SU-DHL-6 (cell line): ENCODE measurements at regions not wholly inside any gene's neighbourhood (a gene's known extent, or its start where the extent isn't known, plus 50 kb on each side); places are given as distances from the start of the nearest gene placed in this dataset.

Experiments used
- EZH2phosphoT487 ChIP-seq: fragments of 200-600 bp; sonication (generic), shearing (Covaris generic); conservative IDR thresholded peaks from 2 replicates; pipeline ENCODE4 v1.6.1; 2018; ENCODE audit warnings: mild to moderate bottlenecking, antibody characterized with exemption, low read length, moderate library complexity, mixed read lengths
- TF ChIP-seq, protein P1 (sequence below): fragments of 200-600 bp; sonication (generic); IDR thresholded peaks from one replicate; pipeline ENCODE4 v1.5.1; 2017; ENCODE audit warnings: antibody characterized with exemption, mild to moderate bottlenecking, low read length, moderate library complexity; ENCODE audit not compliant: insufficient read depth, poor library complexity, severe bottlenecking

DNA sequence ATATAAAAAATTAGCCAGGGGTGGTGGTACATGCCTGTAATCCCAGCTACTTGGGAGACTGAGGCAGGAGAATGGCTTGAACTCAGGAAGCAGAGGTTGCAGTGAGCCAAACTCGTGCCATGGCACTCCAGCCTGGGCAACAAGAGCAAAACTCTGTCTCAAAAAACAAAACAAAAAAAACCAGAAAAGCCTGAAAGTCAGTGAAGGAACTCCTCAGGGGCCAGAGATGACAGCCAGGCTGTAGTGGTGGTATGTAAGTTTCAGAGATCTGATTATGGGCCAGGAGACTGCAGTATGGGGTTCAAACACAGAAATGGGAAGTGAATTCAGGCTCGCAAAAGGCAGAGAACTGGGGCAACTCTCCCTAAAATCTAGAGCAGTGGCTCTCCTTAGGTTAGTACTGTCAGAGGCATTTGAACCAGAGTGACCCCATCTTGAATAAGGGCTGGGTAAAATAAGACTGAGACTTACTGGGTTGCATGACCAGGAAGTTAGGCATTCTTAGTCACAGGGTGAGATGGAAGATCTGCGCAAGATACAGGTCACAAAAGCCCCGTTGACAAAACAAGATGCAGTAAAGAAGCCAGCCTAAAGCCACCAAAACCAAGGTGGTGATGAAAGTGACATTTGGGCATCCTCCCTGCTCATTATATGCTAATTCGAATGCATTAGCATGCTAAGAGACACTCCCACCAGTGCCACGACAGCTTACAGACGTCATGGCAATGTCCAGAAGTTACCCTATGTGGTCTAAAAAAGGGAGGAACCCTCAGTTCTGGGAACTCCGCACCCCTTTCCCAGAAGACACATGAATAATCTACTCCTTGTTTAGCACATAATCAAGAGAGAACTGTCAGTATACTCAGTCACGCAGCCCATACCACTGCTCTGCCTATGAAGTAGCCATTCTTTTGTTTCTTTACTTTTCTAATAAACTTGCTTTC is 120.2 kb upstream of the XYLT1 start:
- TF ChIP-seq, protein P1, sequence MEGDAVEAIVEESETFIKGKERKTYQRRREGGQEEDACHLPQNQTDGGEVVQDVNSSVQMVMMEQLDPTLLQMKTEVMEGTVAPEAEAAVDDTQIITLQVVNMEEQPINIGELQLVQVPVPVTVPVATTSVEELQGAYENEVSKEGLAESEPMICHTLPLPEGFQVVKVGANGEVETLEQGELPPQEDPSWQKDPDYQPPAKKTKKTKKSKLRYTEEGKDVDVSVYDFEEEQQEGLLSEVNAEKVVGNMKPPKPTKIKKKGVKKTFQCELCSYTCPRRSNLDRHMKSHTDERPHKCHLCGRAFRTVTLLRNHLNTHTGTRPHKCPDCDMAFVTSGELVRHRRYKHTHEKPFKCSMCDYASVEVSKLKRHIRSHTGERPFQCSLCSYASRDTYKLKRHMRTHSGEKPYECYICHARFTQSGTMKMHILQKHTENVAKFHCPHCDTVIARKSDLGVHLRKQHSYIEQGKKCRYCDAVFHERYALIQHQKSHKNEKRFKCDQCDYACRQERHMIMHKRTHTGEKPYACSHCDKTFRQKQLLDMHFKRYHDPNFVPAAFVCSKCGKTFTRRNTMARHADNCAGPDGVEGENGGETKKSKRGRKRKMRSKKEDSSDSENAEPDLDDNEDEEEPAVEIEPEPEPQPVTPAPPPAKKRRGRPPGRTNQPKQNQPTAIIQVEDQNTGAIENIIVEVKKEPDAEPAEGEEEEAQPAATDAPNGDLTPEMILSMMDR = no peak
- no peak for TF ChIP-seq EZH2phosphoT487
